PFSK-1 (cell line): ENCODE measurements at regions not wholly inside any gene's neighbourhood (a gene's known extent, or its start where the extent isn't known, plus 50 kb on each side); places are given as distances from the start of the nearest gene placed in this dataset.

Source experiments
- FOXP2 ChIP-seq: optimal IDR thresholded peaks from 2 replicates; pipeline ENCODE3; 2011; ENCODE audit warnings: borderline replicate concordance, control low read depth, inconsistent platforms; ENCODE audit not compliant: insufficient read depth; ENCODE audit errors: extremely low read length, extremely low read depth
- POLR2AphosphoS5 ChIP-seq: IDR thresholded peaks from 2 replicates; pipeline ENCODE4 v1.6.1; 2012; ENCODE audit warnings: low read depth, mild to moderate bottlenecking, control low read depth, low read length, moderate library complexity
- SIN3A ChIP-seq: IDR thresholded peaks from 2 replicates; pipeline ENCODE4 v1.6.1; 2012; ENCODE audit warnings: mild to moderate bottlenecking, low read length, moderate library complexity, borderline replicate concordance; ENCODE audit not compliant: insufficient read depth
- TAF1 ChIP-seq: IDR thresholded peaks from 2 replicates; pipeline ENCODE4 v1.6.1; 2012; ENCODE audit warnings: low read length, control low read depth, borderline replicate concordance; ENCODE audit not compliant: insufficient read depth
- TF ChIP-seq, protein P1 (sequence below), 2 experiments: IDR thresholded peaks; 2 replicates each; pipeline versions ENCODE4 v1.6.1 to v1.8.0; 2011 to 2012; ENCODE audit warnings: low read depth in 2 of 2, low read length in 2 of 2, control low read depth in 1 of 2, inconsistent platforms in 1 of 2, mild to moderate bottlenecking in 1 of 2, moderate library complexity in 1 of 2; ENCODE audit not compliant: insufficient read depth in 1 of 2

DNA sequence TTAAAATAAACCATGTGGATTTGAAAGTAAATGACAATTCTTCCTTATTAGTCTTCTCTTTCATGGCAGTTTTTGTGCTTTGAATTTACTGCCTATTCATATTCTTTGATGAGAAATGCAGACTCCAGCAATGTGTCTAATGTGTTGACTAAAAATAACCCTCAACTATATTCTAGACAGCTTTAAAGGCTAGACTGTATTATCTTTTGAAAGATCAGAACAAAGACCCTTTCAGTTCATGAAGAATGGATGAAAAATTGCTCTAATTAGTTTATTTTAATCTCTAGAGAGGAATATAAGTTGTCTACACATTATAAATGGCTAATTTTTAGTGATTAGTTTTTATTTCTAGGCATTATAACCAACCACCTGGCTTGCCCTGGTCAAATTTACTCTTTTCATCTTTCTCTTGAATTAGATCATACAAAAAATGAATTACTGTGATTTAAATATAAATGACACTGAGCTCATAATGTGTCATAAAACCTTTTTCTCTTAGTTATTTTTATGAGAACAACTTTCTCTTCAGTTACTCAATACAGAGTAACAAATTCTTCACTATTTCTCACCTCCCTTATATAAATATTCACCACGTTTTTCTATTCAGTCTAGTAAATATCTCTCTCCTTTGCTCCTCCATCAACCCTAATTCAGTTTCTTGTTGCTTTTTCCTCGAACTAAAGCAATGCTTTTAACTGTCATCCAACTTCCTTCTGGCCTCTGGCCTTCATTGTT is 428.5 kb upstream of the TMPRSS15 start:
- TF ChIP-seq, protein P1, sequence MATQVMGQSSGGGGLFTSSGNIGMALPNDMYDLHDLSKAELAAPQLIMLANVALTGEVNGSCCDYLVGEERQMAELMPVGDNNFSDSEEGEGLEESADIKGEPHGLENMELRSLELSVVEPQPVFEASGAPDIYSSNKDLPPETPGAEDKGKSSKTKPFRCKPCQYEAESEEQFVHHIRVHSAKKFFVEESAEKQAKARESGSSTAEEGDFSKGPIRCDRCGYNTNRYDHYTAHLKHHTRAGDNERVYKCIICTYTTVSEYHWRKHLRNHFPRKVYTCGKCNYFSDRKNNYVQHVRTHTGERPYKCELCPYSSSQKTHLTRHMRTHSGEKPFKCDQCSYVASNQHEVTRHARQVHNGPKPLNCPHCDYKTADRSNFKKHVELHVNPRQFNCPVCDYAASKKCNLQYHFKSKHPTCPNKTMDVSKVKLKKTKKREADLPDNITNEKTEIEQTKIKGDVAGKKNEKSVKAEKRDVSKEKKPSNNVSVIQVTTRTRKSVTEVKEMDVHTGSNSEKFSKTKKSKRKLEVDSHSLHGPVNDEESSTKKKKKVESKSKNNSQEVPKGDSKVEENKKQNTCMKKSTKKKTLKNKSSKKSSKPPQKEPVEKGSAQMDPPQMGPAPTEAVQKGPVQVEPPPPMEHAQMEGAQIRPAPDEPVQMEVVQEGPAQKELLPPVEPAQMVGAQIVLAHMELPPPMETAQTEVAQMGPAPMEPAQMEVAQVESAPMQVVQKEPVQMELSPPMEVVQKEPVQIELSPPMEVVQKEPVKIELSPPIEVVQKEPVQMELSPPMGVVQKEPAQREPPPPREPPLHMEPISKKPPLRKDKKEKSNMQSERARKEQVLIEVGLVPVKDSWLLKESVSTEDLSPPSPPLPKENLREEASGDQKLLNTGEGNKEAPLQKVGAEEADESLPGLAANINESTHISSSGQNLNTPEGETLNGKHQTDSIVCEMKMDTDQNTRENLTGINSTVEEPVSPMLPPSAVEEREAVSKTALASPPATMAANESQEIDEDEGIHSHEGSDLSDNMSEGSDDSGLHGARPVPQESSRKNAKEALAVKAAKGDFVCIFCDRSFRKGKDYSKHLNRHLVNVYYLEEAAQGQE (IDR thresholded peaks at IDR 0.05; ENCODE audit: insufficient read depth in 1 of 2, low read depth in 2 of 2, low read length in 2 of 2) = no peak
- TF ChIP-seq SIN3A = no peak
- TF ChIP-seq TAF1 = no peak
- no peak for TF ChIP-seq FOXP2
- TF ChIP-seq POLR2AphosphoS5 = no peak

DNA sequence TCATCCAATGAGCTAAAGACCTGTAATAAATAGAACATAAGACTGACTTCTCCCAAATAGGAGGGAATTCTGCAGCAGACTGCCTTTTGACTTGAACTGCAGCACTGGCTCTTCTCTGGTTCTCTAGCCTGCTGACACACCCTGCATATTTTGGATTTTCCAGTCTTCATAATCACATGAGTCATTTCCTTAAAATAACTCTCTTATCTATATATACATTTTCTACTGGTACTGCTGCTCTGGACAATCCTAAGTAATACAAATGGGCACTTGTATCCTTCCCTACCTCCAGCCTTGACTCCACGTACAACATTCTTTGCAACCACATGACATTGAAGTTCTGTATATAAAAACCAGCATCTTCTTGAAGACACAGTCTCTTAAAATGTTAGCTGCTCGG is 429.4 kb upstream of the TMPRSS15 start:
- TF ChIP-seq, protein P1 (IDR thresholded peaks at IDR 0.05; ENCODE audit: insufficient read depth in 1 of 2, low read depth in 2 of 2, low read length in 2 of 2) = no peak
- TF ChIP-seq FOXP2 (no peak), POLR2AphosphoS5 (no peak), SIN3A (no peak), TAF1 (no peak)

DNA sequence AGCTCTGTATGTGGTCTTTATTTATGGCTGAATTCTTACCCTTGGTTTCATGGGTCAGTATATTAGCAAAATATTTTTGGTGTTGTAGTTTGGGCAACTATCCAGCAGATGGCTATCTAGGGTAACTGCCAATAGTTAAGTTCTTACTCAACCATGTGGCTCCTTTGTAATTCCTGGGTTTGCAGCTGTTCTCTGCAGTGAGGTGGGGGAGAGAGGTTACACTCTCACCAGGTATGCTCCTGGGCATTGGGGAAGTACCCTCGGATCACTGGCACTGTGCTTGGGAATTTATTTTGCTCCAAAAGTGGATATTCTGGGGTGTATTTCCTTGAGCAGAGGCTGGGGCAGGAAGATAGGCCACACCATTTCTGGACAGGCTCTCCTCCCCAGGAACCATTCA is 436.7 kb upstream of the TMPRSS15 start:
- TF ChIP-seq TAF1 (no peak), SIN3A (no peak)

DNA sequence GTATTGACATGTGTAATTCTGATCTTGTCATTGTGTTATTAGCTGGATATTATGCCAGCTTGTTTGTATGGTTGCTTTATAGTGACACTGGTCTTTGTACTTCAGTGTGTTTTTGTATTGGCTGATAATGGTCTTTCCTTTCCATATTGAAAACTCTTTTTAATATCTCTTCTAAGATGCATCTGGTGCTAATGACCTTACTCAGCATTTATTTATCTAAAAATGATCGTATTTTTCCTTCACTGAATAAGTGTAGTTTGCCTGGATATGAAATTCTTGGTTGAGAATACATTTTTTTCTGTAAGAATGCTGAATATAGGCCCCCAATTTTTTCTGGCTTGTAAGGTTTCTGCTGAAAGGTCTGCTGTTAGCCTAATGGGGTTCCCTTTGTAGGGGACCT is 465.5 kb upstream of the TMPRSS15 start:
- TF ChIP-seq POLR2AphosphoS5 (no peak), SIN3A (no peak), TAF1 (no peak), FOXP2 (no peak)
- TF ChIP-seq, protein P1 (IDR thresholded peaks at IDR 0.05; ENCODE audit: insufficient read depth in 1 of 2, low read depth in 2 of 2, low read length in 2 of 2) = no peak

DNA sequence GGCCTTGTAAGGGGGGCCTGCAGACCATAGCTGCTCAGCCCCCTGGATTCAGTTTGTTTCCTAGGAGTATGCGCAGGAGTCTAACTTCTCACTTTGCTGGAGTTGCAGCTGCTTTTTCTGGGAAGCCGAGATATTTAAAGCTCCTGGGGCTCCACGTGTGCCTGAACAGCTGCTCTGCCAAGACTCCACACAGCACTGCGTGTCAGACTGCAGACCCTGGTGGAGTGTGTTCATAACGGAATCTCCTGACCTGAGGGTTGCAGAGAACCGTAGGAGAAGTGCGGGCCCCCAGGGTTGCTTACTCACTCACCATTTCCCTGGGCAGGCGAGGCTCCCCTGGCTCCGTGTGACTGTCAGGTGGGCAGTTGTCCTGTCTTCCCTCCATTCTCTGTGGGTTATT is 474.3 kb upstream of the TMPRSS15 start:
- TF ChIP-seq FOXP2 (no peak), SIN3A (no peak), POLR2AphosphoS5 (no peak), TAF1 (no peak)
- TF ChIP-seq, protein P1 (IDR thresholded peaks at IDR 0.05; ENCODE audit: insufficient read depth in 1 of 2, low read depth in 2 of 2, low read length in 2 of 2) = no peak
